ENCODE measurements at regions not wholly inside any gene's neighbourhood (a gene's known extent, or its start where the extent isn't known, plus 50 kb on each side); places are given as distances from the start of the nearest gene placed in this dataset.

DNA sequence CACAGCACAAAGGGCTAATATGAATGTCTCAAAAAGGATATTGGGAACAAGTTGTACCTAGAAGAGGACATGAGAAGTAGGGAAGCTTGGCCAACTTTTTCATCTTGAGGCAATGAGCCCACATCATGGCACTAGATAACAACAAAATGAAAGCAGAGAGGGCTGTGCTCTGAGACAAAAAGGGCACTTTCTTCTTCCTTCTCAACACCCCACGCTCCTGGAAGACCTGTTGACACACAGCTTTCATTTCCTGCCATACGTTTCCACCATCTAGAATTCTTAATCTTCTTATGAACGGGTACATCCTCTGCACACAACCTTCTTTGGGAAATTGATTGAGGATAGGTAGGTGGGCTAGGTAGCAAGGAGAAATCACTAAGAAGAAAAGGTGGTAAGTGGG lies 187.8 kb upstream of the STXBP5 start:
- 76 to 82% (median 78%) methylated on average over 3 of the region's 3 CpGs for WGBS, 4 donors
- Histone ChIP-seq H3K4me3 (no peak overlapping the region), H3K27ac (no peak overlapping the region), H3K27me3 (no peaks in the 10 kb centered on the region), H3K9me3 (replicated peaks in 1 of 3) (no peaks in the 10 kb centered on the region), H3K36me3 (replicated peaks in 1 of 2) (no peaks in the 10 kb centered on the region), H3K4me1 (replicated peaks in 1 of 2) (no peaks in the 10 kb centered on the region)
- no peak for TF ChIP-seq POLR2A (IDR thresholded peaks at IDR 0.05)
- TF ChIP-seq, protein P1, sequence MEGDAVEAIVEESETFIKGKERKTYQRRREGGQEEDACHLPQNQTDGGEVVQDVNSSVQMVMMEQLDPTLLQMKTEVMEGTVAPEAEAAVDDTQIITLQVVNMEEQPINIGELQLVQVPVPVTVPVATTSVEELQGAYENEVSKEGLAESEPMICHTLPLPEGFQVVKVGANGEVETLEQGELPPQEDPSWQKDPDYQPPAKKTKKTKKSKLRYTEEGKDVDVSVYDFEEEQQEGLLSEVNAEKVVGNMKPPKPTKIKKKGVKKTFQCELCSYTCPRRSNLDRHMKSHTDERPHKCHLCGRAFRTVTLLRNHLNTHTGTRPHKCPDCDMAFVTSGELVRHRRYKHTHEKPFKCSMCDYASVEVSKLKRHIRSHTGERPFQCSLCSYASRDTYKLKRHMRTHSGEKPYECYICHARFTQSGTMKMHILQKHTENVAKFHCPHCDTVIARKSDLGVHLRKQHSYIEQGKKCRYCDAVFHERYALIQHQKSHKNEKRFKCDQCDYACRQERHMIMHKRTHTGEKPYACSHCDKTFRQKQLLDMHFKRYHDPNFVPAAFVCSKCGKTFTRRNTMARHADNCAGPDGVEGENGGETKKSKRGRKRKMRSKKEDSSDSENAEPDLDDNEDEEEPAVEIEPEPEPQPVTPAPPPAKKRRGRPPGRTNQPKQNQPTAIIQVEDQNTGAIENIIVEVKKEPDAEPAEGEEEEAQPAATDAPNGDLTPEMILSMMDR (IDR thresholded peaks at IDR 0.05) = no peak
- DNase-seq = no peak
- intact Hi-C loops (cut with DNase I) = no loop called here

GRCh38 chr6:147017153-147017552 lies 187.1 kb upstream of the STXBP5 start:
- DNase-seq = no peak
- no peak overlapping the region for H3K27ac ChIP-seq
- H3K9me3 ChIP-seq (replicated peaks in 1 of 3) = no peaks in the 10 kb centered on the region
- H3K36me3 ChIP-seq (replicated peaks in 1 of 2) = no peaks in the 10 kb centered on the region
- WGBS, 4 donors = 88 to 98% (median 88%) methylated on average over 4 of the region's 4 CpGs
- no peaks in the 10 kb centered on the region for H3K27me3 ChIP-seq
- no peak for TF ChIP-seq POLR2A (IDR thresholded peaks at IDR 0.05)
- TF ChIP-seq, protein P1 (IDR thresholded peaks at IDR 0.05) = no peak
- H3K4me3 ChIP-seq = no peak overlapping the region
- H3K4me1 ChIP-seq (replicated peaks in 1 of 2) = no peaks in the 10 kb centered on the region
- intact Hi-C loops (cut with DNase I) = no loop called here

GRCh38 chr6:147019001-147019400 lies 185.2 kb upstream of the STXBP5 start:
- Histone ChIP-seq H3K27me3 (no peaks in the 10 kb centered on the region), H3K4me3 (no peak overlapping the region), H3K27ac (no peak overlapping the region), H3K9me3 (replicated peaks in 1 of 3) (no peaks in the 10 kb centered on the region), H3K36me3 (replicated peaks in 1 of 2) (no peaks in the 10 kb centered on the region), H3K4me1 (replicated peaks in 1 of 2) (no peaks in the 10 kb centered on the region)
- no peak for DNase-seq
- TF ChIP-seq, protein P1 (IDR thresholded peaks at IDR 0.05) = no peak
- no peak for TF ChIP-seq POLR2A (IDR thresholded peaks at IDR 0.05)
- intact Hi-C loops (cut with DNase I) = no loop called here

DNA sequence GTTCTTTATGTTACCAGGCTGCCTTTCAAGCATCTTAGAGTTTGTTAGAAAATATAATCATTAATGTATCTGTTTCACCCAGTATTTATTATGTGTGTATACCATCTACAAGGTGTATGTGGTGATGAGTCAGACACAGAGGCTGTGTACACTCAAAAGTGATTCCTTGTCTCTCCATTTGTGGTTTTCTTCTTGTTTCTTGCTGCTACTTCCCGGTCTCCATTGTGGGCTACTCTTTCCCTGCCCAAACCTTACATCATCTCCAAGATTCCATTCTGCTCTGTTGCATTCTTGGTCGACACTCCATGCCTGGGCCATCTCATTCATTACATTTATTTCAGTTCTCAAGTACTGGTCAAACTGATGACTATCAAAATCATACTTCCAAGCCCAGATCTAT lies 182.2 kb upstream of the STXBP5 start:
- Histone ChIP-seq H3K4me1 (replicated peaks in 1 of 2) (no peaks in the 10 kb centered on the region), H3K27ac (no peak overlapping the region), H3K9me3 (replicated peaks in 1 of 3) (no peaks in the 10 kb centered on the region), H3K4me3 (no peak overlapping the region), H3K36me3 (replicated peaks in 1 of 2) (no peaks in the 10 kb centered on the region), H3K27me3 (no peaks in the 10 kb centered on the region)
- WGBS, 4 donors = 88 to 93% (median 92%) methylated on average over 2 of the region's 2 CpGs
- no peak for DNase-seq
- TF ChIP-seq POLR2A (IDR thresholded peaks at IDR 0.05) = no peak
- TF ChIP-seq, protein P1 (IDR thresholded peaks at IDR 0.05) = no peak
- intact Hi-C loops (cut with DNase I) = no loop called here
